ENCODE measurements at regions not wholly inside any gene's neighbourhood (a gene's known extent, or its start where the extent isn't known, plus 50 kb on each side); places are given as distances from the start of the nearest gene placed in this dataset.

GRCh38 chr20:23242104-23242503, 108.5 kb upstream of the NXT1 start:
- Histone ChIP-seq H3K4me3 (no peak overlapping the region), H3K36me3 (no peaks in the 10 kb centered on the region), H3K27me3 (replicated peaks; ENCODE audit: insufficient read depth) (no peaks in the 10 kb centered on the region), H3K4me1 (replicated peaks) (no peaks in the 10 kb centered on the region), H3K27ac (no peak overlapping the region), H3K9me3 (no peaks in the 10 kb centered on the region)
- TF ChIP-seq POLR2A (IDR thresholded peaks at IDR 0.05) = no peak
- TF ChIP-seq POLR2AphosphoS5 (IDR thresholded peaks at IDR 0.05) = no peak
- TF ChIP-seq, protein P1, sequence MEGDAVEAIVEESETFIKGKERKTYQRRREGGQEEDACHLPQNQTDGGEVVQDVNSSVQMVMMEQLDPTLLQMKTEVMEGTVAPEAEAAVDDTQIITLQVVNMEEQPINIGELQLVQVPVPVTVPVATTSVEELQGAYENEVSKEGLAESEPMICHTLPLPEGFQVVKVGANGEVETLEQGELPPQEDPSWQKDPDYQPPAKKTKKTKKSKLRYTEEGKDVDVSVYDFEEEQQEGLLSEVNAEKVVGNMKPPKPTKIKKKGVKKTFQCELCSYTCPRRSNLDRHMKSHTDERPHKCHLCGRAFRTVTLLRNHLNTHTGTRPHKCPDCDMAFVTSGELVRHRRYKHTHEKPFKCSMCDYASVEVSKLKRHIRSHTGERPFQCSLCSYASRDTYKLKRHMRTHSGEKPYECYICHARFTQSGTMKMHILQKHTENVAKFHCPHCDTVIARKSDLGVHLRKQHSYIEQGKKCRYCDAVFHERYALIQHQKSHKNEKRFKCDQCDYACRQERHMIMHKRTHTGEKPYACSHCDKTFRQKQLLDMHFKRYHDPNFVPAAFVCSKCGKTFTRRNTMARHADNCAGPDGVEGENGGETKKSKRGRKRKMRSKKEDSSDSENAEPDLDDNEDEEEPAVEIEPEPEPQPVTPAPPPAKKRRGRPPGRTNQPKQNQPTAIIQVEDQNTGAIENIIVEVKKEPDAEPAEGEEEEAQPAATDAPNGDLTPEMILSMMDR (IDR thresholded peaks at IDR 0.05) = no peak
- 71% methylated on average over 2 of the region's 2 CpGs for WGBS
- DNase-seq (ENCODE audit: low spot score) = no peak
- intact Hi-C loops (cut with DNase I) = no loop called here

DNA sequence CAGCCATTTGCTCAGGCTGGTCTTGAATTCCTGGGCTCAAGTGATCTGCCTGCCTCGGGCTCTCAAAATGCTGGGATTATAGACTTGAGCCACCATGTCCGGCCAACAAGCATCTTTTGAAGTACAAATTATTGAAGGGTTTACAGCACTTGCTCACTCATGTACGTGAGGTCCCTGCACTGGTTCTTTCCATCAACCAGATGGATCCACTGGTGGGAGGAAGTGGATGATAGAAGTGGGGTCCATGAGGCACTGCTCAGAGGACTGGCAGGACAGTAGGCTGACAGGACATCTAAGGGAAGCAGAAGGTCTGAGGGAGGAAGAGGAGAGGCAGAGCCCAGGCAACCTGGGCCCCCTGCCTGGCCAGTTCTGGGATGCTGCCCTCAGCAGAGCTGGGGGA, 109.2 kb upstream of the NXT1 start:
- H3K36me3 ChIP-seq = no peaks in the 10 kb centered on the region
- intact Hi-C loops (cut with DNase I) = no loop called here
- H3K9me3 ChIP-seq = no peaks in the 10 kb centered on the region
- no peaks in the 10 kb centered on the region for H3K27me3 ChIP-seq (replicated peaks; ENCODE audit: insufficient read depth)
- 86% methylated on average over 3 of the region's 3 CpGs for WGBS
- H3K27ac ChIP-seq = no peak overlapping the region
- no peak for DNase-seq (ENCODE audit: low spot score)
- TF ChIP-seq POLR2A (IDR thresholded peaks at IDR 0.05) (no peak), POLR2AphosphoS5 (IDR thresholded peaks at IDR 0.05) (no peak)
- TF ChIP-seq, protein P1 (IDR thresholded peaks at IDR 0.05) = no peak
- no peak overlapping the region for H3K4me3 ChIP-seq
- H3K4me1 ChIP-seq (replicated peaks) = no peaks in the 10 kb centered on the region

GRCh38 chr20:23240519-23240918, 110.1 kb upstream of the NXT1 start:
- Histone ChIP-seq H3K27ac (no peak overlapping the region), H3K36me3 (no peaks in the 10 kb centered on the region), H3K4me3 (no peak overlapping the region), H3K27me3 (replicated peaks; ENCODE audit: insufficient read depth) (no peaks in the 10 kb centered on the region), H3K4me1 (replicated peaks) (no peaks in the 10 kb centered on the region), H3K9me3 (no peaks in the 10 kb centered on the region)
- intact Hi-C loops (cut with DNase I) = no loop called here
- TF ChIP-seq POLR2AphosphoS5 (IDR thresholded peaks at IDR 0.05) = no peak
- TF ChIP-seq POLR2A (IDR thresholded peaks at IDR 0.05) = no peak
- TF ChIP-seq, protein P1 (IDR thresholded peaks at IDR 0.05) = no peak
- DNase-seq (ENCODE audit: low spot score) = no peak
- WGBS = 97% methylated on average over 1 of the region's 1 CpG

DNA sequence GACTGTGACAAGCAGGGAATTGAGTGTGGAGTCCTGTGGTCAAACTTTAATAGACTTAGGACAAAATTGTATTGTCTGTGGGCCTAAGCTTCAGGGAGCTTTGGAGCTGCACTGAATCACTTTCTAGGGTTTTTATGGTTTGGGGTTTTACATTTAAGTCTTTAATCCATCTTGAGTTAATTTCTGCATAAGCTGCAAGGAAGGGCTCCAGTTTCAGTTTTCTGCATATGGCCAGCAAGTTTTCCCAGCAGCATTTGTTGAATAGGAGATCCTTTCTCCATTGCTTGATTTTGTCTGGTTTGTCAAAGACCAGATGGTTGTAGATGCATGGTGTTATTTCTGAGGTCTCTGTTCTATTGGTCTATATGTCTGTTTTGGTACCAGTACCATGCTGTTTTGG, 113.4 kb upstream of the NXT1 start:
- H3K27me3 ChIP-seq (replicated peaks; ENCODE audit: insufficient read depth) = no peaks in the 10 kb centered on the region
- TF ChIP-seq POLR2A (IDR thresholded peaks at IDR 0.05) = no peak
- TF ChIP-seq, protein P1 (IDR thresholded peaks at IDR 0.05) = no peak
- TF ChIP-seq POLR2AphosphoS5 (IDR thresholded peaks at IDR 0.05) = no peak
- intact Hi-C loops (cut with DNase I) = loop anchor here (5.0 kb wide), 1 partner anchor 545 kb away; no protein-coding TSS in a partner anchor
- no peak overlapping the region for H3K4me3 ChIP-seq
- no peaks in the 10 kb centered on the region for H3K36me3 ChIP-seq
- no peaks in the 10 kb centered on the region for H3K9me3 ChIP-seq
- no peak for DNase-seq (ENCODE audit: low spot score)
- no peak overlapping the region for H3K27ac ChIP-seq
- H3K4me1 ChIP-seq (replicated peaks) = no peaks in the 10 kb centered on the region

DNA sequence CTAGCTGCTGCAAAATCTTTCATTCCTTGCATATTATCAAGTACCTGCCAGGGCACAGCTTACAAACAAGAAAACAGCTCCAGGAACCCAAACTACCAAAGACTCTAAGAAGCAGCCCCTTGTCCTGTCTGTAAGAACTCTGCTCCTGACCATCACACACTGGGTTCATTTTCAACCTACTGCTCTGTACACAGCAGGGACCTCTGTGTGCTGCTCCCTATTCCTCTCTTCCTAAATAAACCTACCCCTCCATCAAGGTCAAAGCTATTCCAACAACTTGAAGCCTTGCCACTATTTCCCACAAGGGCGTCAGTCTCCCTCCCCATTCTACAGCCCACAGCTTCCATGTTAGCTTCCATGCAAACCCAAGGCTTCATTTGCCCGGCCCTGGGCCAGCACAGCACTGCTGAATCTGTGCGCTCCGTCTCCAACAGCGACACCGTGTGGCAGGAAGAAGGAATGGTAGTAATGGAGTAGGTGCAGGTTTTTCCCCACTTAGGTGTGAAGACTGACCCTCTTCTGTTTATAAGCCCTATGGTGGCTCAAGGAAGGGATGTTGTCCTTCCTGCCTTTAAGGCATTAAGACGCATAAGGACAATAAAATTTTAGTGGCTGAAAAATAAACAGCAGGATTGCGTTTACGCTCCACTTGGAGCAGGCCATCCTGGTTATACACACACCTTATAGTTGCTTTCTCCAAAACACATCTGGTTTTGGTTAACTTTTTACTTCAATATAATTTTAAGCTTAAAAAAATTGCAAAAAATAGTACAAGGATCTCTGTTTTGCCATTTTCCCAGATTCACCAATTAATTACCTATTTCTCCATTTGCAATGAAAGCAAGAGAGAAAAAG, 115.2 kb upstream of the NXT1 start:
- intact Hi-C loops (cut with DNase I) = loop anchor here (5.0 kb wide), 1 partner anchor 543 kb away; no protein-coding TSS in a partner anchor
- peak; percentile 44 for DNase-seq (ENCODE audit: low spot score)
- Histone ChIP-seq H3K36me3 (no peaks in the 10 kb centered on the region), H3K4me3 (no peak overlapping the region), H3K4me1 (replicated peaks) (no peaks in the 10 kb centered on the region), H3K27ac (no peak overlapping the region), H3K9me3 (no peaks in the 10 kb centered on the region), H3K27me3 (replicated peaks; ENCODE audit: insufficient read depth) (no peaks in the 10 kb centered on the region)
- TF ChIP-seq POLR2AphosphoS5 (IDR thresholded peaks at IDR 0.05) = peak; percentile 36
- TF ChIP-seq, protein P1 (IDR thresholded peaks at IDR 0.05) = peak; percentile 41 to 88 (median 69)
- no peak for TF ChIP-seq POLR2A (IDR thresholded peaks at IDR 0.05)
- 29% methylated on average over 9 of the region's 9 CpGs for WGBS
